NCI-H2196 treated with DMSO at 0.1 percent for 48 hours (cell line): ENCODE measurements at regions not wholly inside any gene's neighbourhood (a gene's known extent, or its start where the extent isn't known, plus 50 kb on each side); places are given as distances from the start of the nearest gene placed in this dataset.

Source experiments
- DNase-seq: peaks from one replicate; lab custom pipeline; 2025; ENCODE audit not compliant: unreplicated experiment; lab: John Stamatoyannopoulos, UW

- DNase-seq: no peak
These were observed 171.5 kb downstream of the RCN1 start for GRCh38 chr11:32262367-32262766.

DNA sequence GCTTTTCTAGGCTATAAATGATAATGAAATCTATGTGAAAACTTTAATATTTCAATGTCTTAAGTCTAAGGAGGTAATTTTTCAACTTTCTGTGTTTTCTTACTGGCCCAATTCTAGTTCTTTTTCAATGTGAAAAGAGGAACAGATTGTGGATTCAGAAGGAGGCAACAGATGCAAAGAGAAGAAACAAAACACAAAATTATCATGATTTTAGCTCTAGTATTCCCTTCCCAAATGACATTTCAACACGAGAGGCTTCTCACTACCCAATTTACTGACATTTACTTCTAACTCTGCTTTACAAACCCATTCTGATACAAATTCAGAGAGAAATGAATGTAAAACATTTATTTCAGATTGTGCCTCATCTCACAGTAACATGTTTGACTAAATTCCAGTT is 169.4 kb downstream of the WT1 start:
- no peak for DNase-seq

DNA sequence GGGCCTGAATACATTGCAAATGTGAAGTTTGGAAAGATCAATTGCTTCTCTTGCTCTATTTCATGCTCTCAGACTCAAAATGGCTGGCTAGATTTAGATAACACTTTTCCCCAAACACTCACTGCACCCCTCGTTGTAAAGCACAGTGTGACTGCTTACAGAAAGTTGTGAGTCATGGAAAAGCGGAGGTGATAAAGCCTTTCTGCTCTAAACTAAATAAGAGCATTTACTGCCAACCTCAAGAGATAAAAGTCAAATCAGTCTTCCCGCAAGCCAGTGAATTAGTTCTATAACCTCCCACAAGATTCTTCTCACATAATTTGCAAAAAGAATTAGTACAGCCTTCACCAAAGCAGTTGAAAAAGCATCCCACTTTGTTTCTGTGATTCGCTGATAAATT is 168.7 kb downstream of the WT1 start:
- DNase-seq: no peak

- DNase-seq: no peak
These were observed 167.6 kb downstream of the WT1 start for GRCh38 chr11:32267679-32268187.

DNA sequence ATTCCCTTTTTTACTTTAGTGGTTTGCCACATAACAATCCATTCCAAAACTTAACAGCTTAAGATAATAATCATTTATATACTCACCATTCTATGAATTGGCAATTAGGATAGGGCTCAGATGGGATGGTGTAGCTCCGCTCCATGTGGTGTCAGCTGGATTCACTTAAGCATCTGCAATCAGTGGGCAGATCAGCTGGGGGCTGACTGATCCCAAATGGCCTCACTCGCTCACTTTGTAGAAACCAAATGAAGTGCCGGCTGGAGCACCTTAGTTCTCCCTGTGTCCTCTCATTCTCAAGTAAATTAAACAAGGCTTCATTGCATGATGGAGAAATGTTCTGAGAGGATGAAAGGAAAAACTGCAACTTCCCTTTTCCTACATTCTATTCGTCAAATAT is 161.4 kb downstream of the WT1 start:
- DNase-seq: no peak

DNA sequence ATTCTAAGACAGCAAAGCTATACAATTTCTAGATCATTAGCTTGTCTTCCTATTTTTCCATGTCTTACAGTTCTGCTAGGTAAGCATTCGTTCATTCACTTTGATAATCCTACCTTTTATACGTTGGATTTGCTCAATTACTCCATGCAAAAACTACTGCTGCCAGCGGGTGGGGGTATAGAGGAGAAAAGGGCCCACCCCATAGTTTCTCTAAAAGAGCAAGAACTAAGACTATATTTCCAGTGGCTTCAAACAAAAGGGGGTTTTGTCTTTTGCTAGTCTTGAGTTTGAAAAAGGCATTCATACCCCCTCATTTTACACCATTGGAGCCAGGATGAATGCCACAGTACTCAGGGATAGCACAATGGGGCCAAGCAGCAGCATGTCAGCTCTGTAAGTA is 155.7 kb downstream of the WT1 start:
- no peak for DNase-seq

- DNase-seq: no peak
These were observed 155.0 kb downstream of the WT1 start for GRCh38 chr11:32280339-32280738.

- no peak for DNase-seq
These were observed 147.1 kb downstream of the WT1 start for GRCh38 chr11:32288276-32288675.

- DNase-seq: no peak
These were observed 145.6 kb downstream of the WT1 start for GRCh38 chr11:32289701-32290100.

DNA sequence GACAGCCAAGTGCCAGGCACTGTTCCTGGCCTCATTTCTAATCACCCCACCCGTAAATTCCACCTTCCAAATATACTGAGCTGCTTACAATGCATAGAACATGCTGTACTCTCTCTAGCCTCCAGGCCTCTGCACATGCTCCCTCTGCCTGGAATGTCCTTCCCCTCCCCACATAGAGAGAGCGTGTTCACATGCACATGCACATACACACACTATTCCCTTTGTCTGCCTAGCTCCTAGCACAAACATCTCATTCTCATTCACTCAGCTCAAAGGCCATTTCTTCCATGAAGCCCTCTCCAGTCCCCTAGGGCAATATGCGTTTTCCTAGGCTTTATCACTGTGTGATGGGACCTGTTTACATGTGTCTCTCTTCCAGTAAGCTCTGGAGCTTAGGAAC is 144.6 kb downstream of the WT1 start:
- DNase-seq: no peak

- DNase-seq: no peak
These were observed 137.7 kb downstream of the WT1 start for GRCh38 chr11:32297611-32298011.

- DNase-seq: no peak
These were observed 132.5 kb downstream of the WT1 start for GRCh38 chr11:32302826-32303225.

- DNase-seq: no peak
These were observed 130.8 kb downstream of the WT1 start for GRCh38 chr11:32304521-32304920.

DNA sequence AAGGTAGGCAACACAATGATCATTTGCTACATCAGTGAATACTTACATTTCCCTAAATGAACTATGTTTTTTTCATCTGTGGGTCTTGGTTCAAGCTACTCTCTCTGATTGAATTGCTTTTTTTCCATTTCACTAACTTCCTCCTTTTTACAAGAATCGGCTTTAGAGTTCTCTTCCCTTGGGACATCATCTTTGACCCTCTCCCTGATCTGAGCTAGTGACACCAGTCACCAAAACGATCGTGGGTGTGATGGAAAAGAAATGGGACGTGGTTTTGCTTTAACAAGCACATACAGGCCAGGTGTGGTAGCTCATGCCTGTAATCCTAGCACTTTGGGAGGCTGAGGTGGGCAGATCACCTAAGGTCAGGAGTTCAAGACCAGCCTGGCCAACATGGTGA is 129.9 kb downstream of the WT1 start:
- no peak for DNase-seq

GRCh38 chr11:32307471-32307870 is 127.9 kb downstream of the WT1 start:
- DNase-seq: no peak

- DNase-seq: no peak
These were observed 127.4 kb downstream of the WT1 start for GRCh38 chr11:32307913-32308312.

- no peak for DNase-seq
These were observed 125.7 kb downstream of the WT1 start for GRCh38 chr11:32309530-32310213.

DNA sequence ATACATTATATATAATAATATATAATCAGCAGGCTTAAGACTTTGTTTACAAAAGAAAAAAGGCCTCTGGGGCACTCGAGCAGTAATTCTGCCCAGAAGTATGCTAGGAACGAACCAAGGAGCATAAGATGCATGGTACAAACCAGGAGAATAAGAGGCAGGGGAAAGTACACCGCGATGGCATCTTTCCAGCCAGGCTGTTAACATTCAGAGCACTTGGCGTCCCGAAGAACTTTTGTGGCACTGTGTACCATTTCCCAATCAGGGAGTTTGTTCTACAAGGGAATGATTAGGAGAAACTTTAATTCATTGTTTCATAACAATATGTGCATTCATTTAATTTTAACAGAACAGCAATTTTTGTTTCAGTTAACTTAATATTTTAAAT is 125.1 kb downstream of the WT1 start:
- no peak for DNase-seq

GRCh38 chr11:32311346-32312065 is 123.8 kb downstream of the WT1 start:
- no peak for DNase-seq

DNA sequence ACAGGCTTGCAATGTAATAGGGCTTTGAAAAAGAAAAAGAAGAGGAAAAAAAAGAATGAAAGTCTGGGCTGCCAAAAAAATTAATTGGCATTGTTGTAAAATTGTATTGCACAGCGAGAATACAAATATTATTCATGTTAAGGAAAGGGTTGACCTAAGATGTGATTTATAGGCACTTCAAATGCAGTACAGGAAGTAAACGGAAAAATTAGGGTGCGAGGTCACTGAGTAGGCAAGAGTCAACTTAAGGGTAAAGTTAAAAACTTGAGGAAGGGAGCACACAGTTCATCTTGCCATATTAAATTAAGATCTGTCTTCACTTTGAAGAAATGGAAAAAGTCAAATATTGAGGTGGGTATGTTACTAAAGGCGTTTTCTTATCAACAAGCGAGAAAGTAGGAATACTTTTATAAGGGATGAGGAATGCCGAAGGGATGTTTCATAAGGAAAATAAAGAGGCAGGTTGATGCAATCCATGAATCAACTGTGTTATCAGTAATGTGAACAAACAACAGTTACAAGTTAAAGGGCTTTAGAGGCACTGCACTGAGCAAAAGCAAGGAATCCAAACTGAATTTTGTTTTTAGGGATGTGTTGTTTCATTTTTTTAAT is 123.0 kb downstream of the WT1 start:
- DNase-seq: no peak

- DNase-seq: no peak
These were observed 122.4 kb downstream of the WT1 start for GRCh38 chr11:32312865-32313403.

DNA sequence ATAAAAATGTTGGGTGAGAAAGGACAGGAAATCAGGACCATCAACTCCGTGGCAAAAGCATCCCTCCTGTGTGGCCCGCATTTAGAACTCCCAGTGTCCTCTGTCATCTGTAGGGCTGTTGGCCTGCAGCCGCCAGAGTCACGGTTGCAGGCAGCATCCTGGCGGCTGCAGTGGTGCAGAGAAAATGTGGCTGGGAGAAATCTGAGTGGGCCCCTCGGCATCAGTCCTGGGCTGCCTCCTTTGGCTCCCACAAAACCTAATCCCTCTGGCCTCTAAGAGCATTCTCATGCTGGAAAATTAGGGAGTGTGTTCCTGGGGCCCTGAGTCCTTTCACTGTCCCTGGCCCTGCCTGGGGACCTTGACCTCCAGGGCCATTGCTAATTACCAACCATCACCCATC is 121.9 kb downstream of the WT1 start:
- DNase-seq: no peak
